Activated naive CD4-positive, alpha-beta T cell treated with anti-CD3 and anti-CD28 coated beads for 36 hours (primary cell): ENCODE measurements at regions not wholly inside any gene's neighbourhood (a gene's known extent, or its start where the extent isn't known, plus 50 kb on each side); places are given as distances from the start of the nearest gene placed in this dataset.

Source experiments
- CTCF ChIA-PET: fragments of 350-600 bp; sonication (Branson Sonifier 250); formaldehyde crosslinking; loops from one replicate; lab custom pipeline; 2021; ENCODE audit warnings: antibody characterized with exemption; lab: Charles Lee
- DNase-seq: peaks from one replicate; pipeline ENCODE4 v3.0.0-alpha.2; 2020
- H3K27ac Mint-ChIP-seq: one replicate; pipeline ENCODE4 v1.8.0; 2021; ENCODE audit warnings: mild to moderate bottlenecking, mixed read lengths
- H3K27me3 Mint-ChIP-seq: one replicate; pipeline ENCODE4 v1.8.0; 2021; ENCODE audit warnings: low read depth, mixed read lengths
- H3K36me3 Mint-ChIP-seq: one replicate; pipeline ENCODE4 v1.8.0; 2021; ENCODE audit warnings: low read depth, mixed read lengths
- H3K4me1 Mint-ChIP-seq: one replicate; pipeline ENCODE4 v1.8.0; 2021; ENCODE audit warnings: low read depth, mixed read lengths
- H3K4me3 Mint-ChIP-seq: one replicate; pipeline ENCODE4 v1.8.0; 2021; ENCODE audit warnings: mild to moderate bottlenecking, moderate library complexity, mixed read lengths
- H3K9me3 Mint-ChIP-seq: one replicate; pipeline ENCODE4 v1.8.0; 2021; ENCODE audit warnings: mixed read lengths
- intact Hi-C: fragments of 100-400 bp; cut with micrococcal nuclease; formaldehyde crosslinking; loops from one replicate; pipeline ENCODE4 v1.15.1; 2023

- CTCF ChIA-PET: no interaction called here
- Mint-ChIP-seq H3K27ac (no peak overlapping the region), H3K27me3 (peaks cover 2% of the 10 kb centered on the region), H3K4me1 (no peaks in the 10 kb centered on the region), H3K4me3 (no peak overlapping the region), H3K36me3 (no peaks in the 10 kb centered on the region), H3K9me3 (no peaks in the 10 kb centered on the region)
- DNase-seq: no peak
- intact Hi-C loops: no loop called here
Measured at GRCh38 chr12:97380440-97380839, 82.2 kb upstream of the RMST start.

GRCh38 chr12:97385121-97385520, 77.5 kb upstream of the RMST start:
- Mint-ChIP-seq H3K4me1 (no peaks in the 10 kb centered on the region), H3K9me3 (no peaks in the 10 kb centered on the region), H3K27ac (no peak overlapping the region), H3K36me3 (no peaks in the 10 kb centered on the region), H3K4me3 (no peak overlapping the region), H3K27me3 (peaks cover 3% of the 10 kb centered on the region)
- intact Hi-C loops: no loop called here
- no peak for DNase-seq
- CTCF ChIA-PET: no interaction called here

GRCh38 chr12:97386133-97386581, 76.4 kb upstream of the RMST start:
- no peak for DNase-seq
- Mint-ChIP-seq H3K9me3 (no peaks in the 10 kb centered on the region), H3K4me3 (no peak overlapping the region), H3K27ac (no peak overlapping the region), H3K36me3 (no peaks in the 10 kb centered on the region), H3K4me1 (no peaks in the 10 kb centered on the region), H3K27me3 (peaks cover 3% of the 10 kb centered on the region)
- intact Hi-C loops: no loop called here
- CTCF ChIA-PET: no interaction called here

- Mint-ChIP-seq H3K9me3 (no peaks in the 10 kb centered on the region), H3K4me3 (no peak overlapping the region), H3K27me3 (peaks cover 6% of the 10 kb centered on the region), H3K27ac (no peak overlapping the region), H3K4me1 (no peaks in the 10 kb centered on the region), H3K36me3 (no peaks in the 10 kb centered on the region)
- CTCF ChIA-PET: no interaction called here
- DNase-seq: no peak
- intact Hi-C loops: no loop called here
Measured at GRCh38 chr12:97387844-97388243, 74.8 kb upstream of the RMST start.

- Mint-ChIP-seq H3K4me3 (no peak overlapping the region), H3K4me1 (no peaks in the 10 kb centered on the region), H3K27ac (no peak overlapping the region), H3K36me3 (no peaks in the 10 kb centered on the region), H3K27me3 (peaks cover 6% of the 10 kb centered on the region), H3K9me3 (no peaks in the 10 kb centered on the region)
- CTCF ChIA-PET: no interaction called here
- no peak for DNase-seq
- intact Hi-C loops: no loop called here
Measured at GRCh38 chr12:97394657-97395056, 67.9 kb upstream of the RMST start.

GRCh38 chr12:97397008-97397407, 65.6 kb upstream of the RMST start:
- no peak for DNase-seq
- H3K9me3 Mint-ChIP-seq: no peaks in the 10 kb centered on the region
- no peak overlapping the region for H3K4me3 Mint-ChIP-seq
- intact Hi-C loops: no loop called here
- no peaks in the 10 kb centered on the region for H3K4me1 Mint-ChIP-seq
- no peaks in the 10 kb centered on the region for H3K36me3 Mint-ChIP-seq
- no peak overlapping the region for H3K27ac Mint-ChIP-seq
- CTCF ChIA-PET: no interaction called here
- H3K27me3 Mint-ChIP-seq: peaks cover 3% of the 10 kb centered on the region

- Mint-ChIP-seq H3K4me3 (no peak overlapping the region), H3K27ac (no peak overlapping the region), H3K9me3 (no peaks in the 10 kb centered on the region), H3K27me3 (peaks cover 2% of the 10 kb centered on the region), H3K36me3 (no peaks in the 10 kb centered on the region), H3K4me1 (no peaks in the 10 kb centered on the region)
- intact Hi-C loops: no loop called here
- no peak for DNase-seq
- CTCF ChIA-PET: no interaction called here
Measured at GRCh38 chr12:97398704-97399103, 63.9 kb upstream of the RMST start.

- CTCF ChIA-PET: interaction anchor here (0.7 to 1.2 kb wide), 6 partner anchors 8 to 416 kb away, joined by 3 to 4 read pairs (median 3); no protein-coding TSS in a partner anchor
- no peak for DNase-seq
- Mint-ChIP-seq H3K9me3 (no peaks in the 10 kb centered on the region), H3K27ac (no peak overlapping the region), H3K4me3 (no peak overlapping the region), H3K27me3 (no peaks in the 10 kb centered on the region), H3K36me3 (no peaks in the 10 kb centered on the region), H3K4me1 (no peaks in the 10 kb centered on the region)
- intact Hi-C loops: loop anchor here (1.0 to 2.0 kb wide), 3 partner anchors 255 to 826 kb away; no protein-coding TSS in a partner anchor
Measured at GRCh38 chr12:97404093-97404492, 58.5 kb upstream of the RMST start.

- peak; percentile 39 for DNase-seq
Measured at GRCh38 chr12:97404543-97404942, 58.1 kb upstream of the RMST start.

GRCh38 chr12:97408363-97408762, 54.2 kb upstream of the RMST start:
- Mint-ChIP-seq H3K27ac (no peak overlapping the region), H3K36me3 (no peaks in the 10 kb centered on the region), H3K9me3 (no peaks in the 10 kb centered on the region), H3K4me3 (no peak overlapping the region), H3K27me3 (peaks cover 2% of the 10 kb centered on the region), H3K4me1 (no peaks in the 10 kb centered on the region)
- no peak for DNase-seq
- intact Hi-C loops: no loop called here
- CTCF ChIA-PET: no interaction called here

More at GRCh38 chr12:97404543-97404942, 58.1 kb upstream of the RMST start:
- Mint-ChIP-seq H3K27me3 (no peaks in the 10 kb centered on the region), H3K36me3 (no peaks in the 10 kb centered on the region), H3K4me1 (no peaks in the 10 kb centered on the region), H3K9me3 (no peaks in the 10 kb centered on the region), H3K4me3 (no peak overlapping the region), H3K27ac (no peak overlapping the region)
- intact Hi-C loops: loop anchor here (1.0 to 2.0 kb wide), 3 partner anchors 256 to 826 kb away; no protein-coding TSS in a partner anchor
- CTCF ChIA-PET: interaction anchor here (0.7 to 1.2 kb wide), 6 partner anchors 9 to 416 kb away, joined by 3 to 4 read pairs (median 3); no protein-coding TSS in a partner anchor

- CTCF ChIA-PET: no interaction called here
- no peak for DNase-seq
- intact Hi-C loops: no loop called here
- no peak overlapping the region for H3K27ac Mint-ChIP-seq
- peaks cover 2% of the 10 kb centered on the region for H3K27me3 Mint-ChIP-seq
- H3K4me3 Mint-ChIP-seq: no peak overlapping the region
- H3K9me3 Mint-ChIP-seq: no peaks in the 10 kb centered on the region
- no peaks in the 10 kb centered on the region for H3K36me3 Mint-ChIP-seq
- no peaks in the 10 kb centered on the region for H3K4me1 Mint-ChIP-seq
Measured at GRCh38 chr12:97411341-97411740, 51.3 kb upstream of the RMST start.
